Islet precursor cell (in vitro differentiated cells): ENCODE measurements at regions not wholly inside any gene's neighbourhood (a gene's known extent, or its start where the extent isn't known, plus 50 kb on each side); places are given as distances from the start of the nearest gene placed in this dataset.

Experiments used
- DNase-seq: peaks from one replicate; pipeline ENCODE4 v3.0.0-alpha.2; 2018

GRCh38 chr18:57249179-57249578 is 102.3 kb downstream of the BOD1L2 start:
- peak; percentile 17 for DNase-seq

DNA sequence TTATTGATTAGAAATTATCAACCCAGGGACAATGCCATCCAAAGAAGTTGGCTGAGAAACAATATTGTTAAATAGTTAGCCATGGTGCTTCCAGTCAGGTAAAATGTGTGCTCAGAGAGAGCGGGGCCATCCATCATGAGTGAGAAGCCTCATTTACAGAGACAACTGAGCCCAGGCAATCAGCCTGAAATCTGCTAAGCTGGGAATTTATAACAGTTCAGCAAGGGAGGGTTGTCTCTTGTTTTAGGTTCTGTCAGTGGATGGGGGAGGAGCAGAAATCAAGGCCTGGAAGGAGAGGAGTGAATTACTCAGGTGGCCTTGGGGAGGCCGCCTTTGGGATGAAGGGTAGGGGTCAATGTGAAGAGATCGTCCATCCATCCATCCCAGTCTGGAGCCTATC is 102.5 kb upstream of the ST8SIA3 start:
- DNase-seq, result peak; percentile 10

DNA sequence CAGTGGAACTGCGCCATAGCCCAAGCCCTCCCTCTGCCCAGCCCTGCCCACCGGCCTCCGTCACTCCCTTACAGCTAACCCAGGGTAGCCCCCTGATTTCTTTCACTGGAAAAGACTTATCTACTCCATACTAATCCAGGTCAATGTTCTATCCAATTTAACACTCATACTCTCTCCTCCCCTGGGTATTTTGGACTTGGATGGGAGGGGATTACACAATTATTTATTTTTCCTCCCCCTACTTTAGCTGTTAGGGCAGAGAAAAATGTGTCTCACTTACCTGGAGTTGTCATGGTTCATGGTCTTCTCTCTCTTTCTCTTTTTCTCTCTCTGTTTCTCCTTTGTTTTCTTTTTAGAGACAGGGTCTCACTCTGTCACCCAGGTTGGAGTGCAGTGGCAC is 100.6 kb upstream of the ST8SIA3 start:
- no peak for DNase-seq

GRCh38 chr18:57253903-57254302 is 98.5 kb upstream of the ST8SIA3 start:
- no peak for DNase-seq

DNA sequence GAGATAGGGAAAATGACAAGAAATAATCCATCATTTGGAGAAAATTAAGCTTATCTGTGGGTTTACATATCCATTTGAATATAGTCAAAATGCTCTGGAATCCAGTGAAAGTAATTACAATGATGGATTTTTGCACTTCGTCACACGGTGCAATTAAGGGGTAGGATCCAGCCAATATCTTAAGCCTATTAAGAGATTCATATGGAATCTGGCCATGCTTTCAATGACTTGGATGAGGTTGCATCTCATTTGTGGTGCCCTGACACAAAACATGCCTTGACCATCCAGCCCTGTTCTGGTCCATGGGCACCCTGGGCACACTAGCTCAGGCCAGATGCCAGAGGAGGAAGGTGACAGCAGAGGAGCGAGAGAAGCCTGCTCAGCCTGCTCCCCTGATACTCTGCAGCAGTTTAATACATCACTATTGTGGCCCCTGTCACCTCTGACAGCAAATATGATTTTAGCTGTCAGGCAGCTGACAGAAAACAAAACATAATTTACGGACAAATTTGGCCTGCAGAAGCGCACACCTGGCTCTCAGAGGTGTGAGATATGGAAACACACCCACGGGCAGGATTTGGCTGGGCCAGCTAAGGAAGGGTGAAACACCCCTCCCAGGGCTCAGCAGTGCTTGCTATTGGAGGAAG is 94.1 kb upstream of the ST8SIA3 start:
- no peak for DNase-seq

DNA sequence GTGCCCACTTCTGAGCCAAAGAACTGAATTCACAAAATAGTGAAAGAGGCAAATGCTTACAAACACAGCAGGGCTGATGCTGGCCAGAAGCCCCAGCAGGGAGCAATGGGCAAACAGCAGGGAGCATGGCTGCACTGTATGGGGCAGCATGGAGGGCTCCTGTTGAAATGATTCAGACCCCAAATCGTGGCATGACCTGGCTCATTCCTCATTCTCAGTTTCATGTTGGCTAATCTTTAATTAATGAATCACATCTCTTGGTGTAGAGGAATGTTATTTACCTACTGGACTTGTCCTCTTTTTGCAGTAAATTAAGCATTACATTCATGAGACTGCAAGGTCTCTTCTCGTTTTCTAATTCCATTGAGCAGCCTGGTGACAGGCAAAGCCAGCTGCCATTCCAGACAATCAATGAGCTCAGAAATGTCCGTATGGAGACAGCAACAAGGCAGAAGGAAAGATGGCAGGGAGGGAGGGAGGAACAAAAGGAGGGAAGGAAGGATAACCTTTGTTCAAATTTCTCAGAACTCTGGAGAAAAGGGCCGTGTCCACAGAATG is 84.9 kb upstream of the ST8SIA3 start:
- DNase-seq, result no peak

GRCh38 chr18:57269756-57270155 is 82.6 kb upstream of the ST8SIA3 start:
- no peak for DNase-seq

- no peak for DNase-seq
Observed at GRCh38 chr18:57270156-57270555, 82.2 kb upstream of the ST8SIA3 start.

DNA sequence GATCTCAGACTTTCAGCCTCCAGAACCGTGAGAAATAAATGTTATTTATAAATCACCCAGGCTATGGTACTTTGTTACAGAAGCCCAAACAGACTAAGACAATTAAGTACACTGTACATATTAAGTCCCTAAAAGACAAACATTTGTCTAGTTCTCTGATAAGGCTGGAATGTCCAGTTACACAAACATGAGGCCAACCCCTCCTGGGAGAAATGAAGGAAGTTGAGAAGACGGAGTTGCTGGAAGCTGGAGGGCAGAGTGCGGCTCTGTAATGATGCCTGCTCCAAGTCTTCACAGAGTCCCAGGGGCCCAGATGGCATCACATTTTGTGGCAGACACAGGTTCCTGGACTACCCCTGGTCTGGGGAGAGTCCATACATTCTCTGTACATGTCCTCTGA is 79.2 kb upstream of the ST8SIA3 start:
- DNase-seq, result no peak

DNA sequence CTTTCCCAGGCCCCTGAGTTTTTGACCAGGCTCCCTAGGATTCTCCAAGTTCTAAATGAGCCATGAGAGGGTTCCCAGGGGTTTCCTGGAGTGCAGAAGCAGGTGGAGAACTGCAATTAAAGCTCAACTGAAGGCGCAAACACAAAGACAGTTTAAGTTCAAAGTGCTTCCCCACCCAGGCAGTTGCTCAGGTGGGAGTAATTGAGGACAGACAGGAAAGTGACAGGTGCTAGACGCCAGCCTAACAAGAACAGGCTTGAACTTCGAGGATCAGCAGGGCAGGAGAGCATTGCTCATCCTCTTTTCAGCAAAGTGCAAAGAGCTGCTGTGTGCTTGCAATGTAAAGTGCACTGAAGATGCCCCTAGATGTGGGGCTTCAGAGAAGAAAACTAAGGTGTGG is 77.2 kb upstream of the ST8SIA3 start:
- no peak for DNase-seq

- no peak for DNase-seq
Observed at GRCh38 chr18:57276829-57277228, 75.5 kb upstream of the ST8SIA3 start.

DNA sequence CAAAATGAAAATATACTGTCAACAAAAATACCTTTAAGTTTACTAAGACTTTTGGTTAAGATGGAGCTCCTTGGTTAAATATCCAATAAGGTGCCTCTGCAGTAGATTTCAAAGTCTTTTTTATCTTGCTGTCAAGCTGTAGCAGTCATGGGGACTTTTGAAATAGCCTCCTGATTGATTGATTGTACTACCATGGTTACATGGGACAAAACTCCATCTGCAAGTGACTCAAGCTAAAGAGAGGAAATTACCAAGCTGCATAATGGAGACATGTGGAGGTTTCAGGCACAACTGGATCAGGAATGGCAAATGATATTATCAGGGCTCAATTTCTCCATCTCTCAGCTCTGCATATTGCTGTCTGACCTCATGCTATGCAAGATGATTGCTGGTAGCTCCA is 73.4 kb upstream of the ST8SIA3 start:
- DNase-seq, result no peak

DNA sequence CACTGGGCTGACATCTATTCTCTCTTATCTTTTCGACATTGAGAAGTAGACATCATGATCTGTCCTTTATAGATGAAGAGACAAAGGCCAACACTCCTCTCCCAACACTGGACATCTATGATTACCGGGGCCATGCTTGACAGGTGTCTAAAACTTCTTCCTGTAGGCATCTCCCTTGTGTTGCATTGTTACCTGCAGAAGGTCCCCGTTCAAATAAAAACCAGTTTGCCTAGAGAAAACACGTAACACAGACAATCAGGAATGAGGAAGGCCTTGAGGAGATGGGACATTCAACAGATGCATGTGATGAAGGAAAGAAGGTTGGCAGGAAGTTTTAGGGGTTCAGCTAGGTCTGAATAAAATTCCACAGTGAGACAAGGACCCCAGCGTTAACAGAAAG is 70.8 kb upstream of the ST8SIA3 start:
- no peak for DNase-seq

DNA sequence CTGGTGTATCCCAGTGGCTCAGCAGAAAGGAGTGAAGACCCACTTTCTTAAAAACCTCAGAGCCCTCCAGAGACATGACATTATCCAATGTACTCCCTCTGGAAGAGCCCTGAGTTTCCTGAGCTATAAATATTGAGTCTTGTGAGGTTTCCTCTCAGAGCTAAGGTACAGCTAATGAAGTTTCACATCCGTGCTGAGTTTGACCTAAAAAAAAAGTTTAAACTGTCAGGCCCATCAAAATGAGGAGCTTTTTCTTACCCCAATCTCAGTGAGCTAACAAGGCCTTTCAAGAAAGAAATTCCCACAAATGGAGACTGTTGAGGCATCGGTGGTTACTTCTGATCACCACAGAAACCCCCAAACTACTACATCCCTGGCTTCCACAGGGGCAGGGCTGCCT is 65.4 kb upstream of the ST8SIA3 start:
- no peak for DNase-seq

DNA sequence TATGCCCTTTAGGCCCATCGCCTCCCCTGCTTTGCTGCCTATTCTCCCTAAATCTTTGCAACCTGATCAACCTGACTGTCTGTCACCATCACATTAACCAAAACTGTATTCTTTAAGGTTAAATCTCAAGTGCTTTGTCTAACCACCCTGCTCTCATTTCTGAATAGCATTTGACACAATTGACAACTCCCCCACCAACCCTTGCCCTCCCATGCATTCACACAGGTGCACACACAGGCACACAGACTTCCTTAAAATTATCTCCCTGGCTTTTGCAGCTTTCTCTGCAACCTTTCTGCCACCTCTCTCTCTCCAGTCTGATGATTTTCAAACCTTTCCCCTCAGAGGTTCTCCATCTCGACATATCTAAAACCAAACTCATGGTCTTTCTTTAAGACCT is 64.6 kb upstream of the ST8SIA3 start:
- no peak for DNase-seq

DNA sequence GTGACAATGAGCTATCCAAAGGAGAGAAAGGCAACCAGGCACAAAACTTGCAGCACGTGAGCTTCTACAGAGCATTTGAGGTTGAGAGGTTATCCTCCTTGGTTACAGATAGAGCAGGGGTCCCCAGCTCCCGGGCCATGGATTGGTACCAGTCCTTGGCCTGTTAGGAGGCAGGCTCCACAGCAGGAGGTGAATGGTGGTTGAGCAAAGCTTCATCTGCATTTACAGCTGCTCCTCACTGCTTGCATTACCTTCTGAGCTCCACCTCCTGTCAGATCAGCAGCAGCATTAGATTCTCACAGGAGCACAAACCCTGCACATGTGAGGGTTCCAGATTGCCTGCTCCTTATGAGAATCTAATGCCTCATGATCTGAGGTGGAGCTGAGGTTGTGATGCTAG is 57.8 kb upstream of the ST8SIA3 start:
- DNase-seq, result no peak

- DNase-seq, result no peak
Observed at GRCh38 chr18:57296336-57296735, 56.0 kb upstream of the ST8SIA3 start.

GRCh38 chr18:57297306-57297705 is 55.1 kb upstream of the ST8SIA3 start:
- no peak for DNase-seq

- no peak for DNase-seq
Observed at GRCh38 chr18:57299931-57300330, 52.4 kb upstream of the ST8SIA3 start.

DNA sequence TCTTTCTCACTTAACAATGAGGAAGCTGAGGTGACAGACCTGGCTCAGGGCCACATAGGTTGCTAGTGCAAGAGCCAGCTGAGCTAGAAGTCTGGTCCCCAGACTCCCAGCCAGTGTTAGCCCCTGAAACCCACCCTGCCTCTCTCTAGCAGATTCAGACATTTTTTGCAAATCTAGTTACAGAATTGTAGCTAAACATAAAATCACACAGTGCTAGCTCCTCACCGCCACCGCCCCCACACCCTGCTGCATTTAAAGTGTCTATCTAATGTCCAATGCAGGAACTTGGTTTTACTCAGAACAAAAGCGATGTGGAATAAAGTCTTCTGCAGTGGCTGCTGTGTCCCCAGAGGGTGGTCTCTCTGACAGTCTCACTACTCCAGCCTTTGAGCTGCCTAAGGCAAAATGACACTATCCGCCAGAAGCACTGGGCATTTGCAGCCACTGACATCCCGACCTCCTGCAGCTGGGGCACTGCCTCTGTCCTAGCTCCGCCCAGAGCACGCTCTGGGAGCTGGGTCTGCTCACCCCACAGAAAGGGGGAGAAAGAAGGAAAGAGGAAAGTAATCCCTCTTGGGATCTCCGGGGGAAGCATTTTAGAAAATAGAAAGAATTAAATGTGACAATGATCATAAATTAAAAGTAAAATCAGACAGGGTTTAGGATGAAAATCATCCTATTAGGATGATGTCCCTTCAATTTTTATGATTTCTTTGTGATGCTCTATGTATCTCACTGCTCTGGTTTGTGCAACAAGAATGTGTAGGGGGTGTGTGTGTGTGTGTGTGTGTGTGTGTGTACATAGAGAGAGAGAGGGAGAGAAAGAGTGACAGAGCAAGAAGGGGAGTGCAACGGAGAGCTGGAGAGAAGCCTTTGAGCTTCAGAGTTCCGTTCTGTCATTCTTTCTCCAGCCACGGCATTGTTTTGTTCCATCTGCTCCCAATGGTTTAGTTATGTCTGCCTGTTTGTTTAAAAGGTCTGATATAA is 50.5 kb upstream of the ST8SIA3 start:
- no peak for DNase-seq
